Neuronal stem cell (in vitro differentiated cells): ENCODE measurements at regions not wholly inside any gene's neighbourhood (a gene's known extent, or its start where the extent isn't known, plus 50 kb on each side); places are given as distances from the start of the nearest gene placed in this dataset.

Experiments used
- DNase-seq: peaks from one replicate; pipeline ENCODE4 v3.0.0-alpha.2; 2013; ENCODE audit warnings: low spot score
- H2AFZ ChIP-seq: one replicate; pipeline ENCODE4 v1.6.1; 2013; ENCODE audit warnings: mild to moderate bottlenecking, low read length, inconsistent platforms
- H2AK5ac ChIP-seq: 2 replicates; pipeline ENCODE4 v1.6.1; 2013; ENCODE audit warnings: low read depth, mild to moderate bottlenecking, inconsistent platforms, low read length, moderate library complexity, mixed read lengths
- H2BK120ac ChIP-seq: 2 replicates; pipeline ENCODE4 v1.6.1; 2013; ENCODE audit warnings: low read depth, mild to moderate bottlenecking, inconsistent platforms, low read length, moderate library complexity, mixed read lengths
- H2BK12ac ChIP-seq: one replicate; pipeline ENCODE4 v1.6.1; 2013; ENCODE audit warnings: low read length, inconsistent platforms
- H2BK15ac ChIP-seq: 2 replicates; pipeline ENCODE4 v1.6.1; 2013; ENCODE audit warnings: mild to moderate bottlenecking, low read length, inconsistent platforms, mixed read lengths
- H2BK5ac ChIP-seq: one replicate; pipeline ENCODE4 v1.6.1; 2013; ENCODE audit warnings: inconsistent platforms, mild to moderate bottlenecking, low read length, moderate library complexity
- H3K14ac ChIP-seq: one replicate; pipeline ENCODE4 v1.6.1; 2013; ENCODE audit warnings: low read length, inconsistent platforms
- H3K18ac ChIP-seq: 2 replicates; pipeline ENCODE4 v1.6.1; 2013; ENCODE audit warnings: low read length, inconsistent platforms
- H3K23ac ChIP-seq: 2 replicates; pipeline ENCODE4 v1.6.1; 2013; ENCODE audit warnings: low read depth, mild to moderate bottlenecking, mixed read lengths, low read length, inconsistent platforms; ENCODE audit not compliant: poor library complexity
- H3K27ac ChIP-seq: replicated peaks from 3 replicates; pipeline ENCODE4 v1.5.1; 2013; ENCODE audit warnings: low read length, inconsistent platforms
- H3K27me3 ChIP-seq, 3 experiments: 2 replicates each; pipeline ENCODE4 v1.6.1; 2013; ENCODE audit warnings: low read length in 3 of 3, mild to moderate bottlenecking in 2 of 3, inconsistent platforms in 1 of 3, low read depth in 1 of 3, mixed read lengths in 1 of 3, moderate library complexity in 1 of 3; ENCODE audit not compliant: control insufficient read depth in 3 of 3, insufficient read depth in 3 of 3
- H3K36me3 ChIP-seq, 2 donors: replicated peaks in 1 of 2; 2 replicates each; pipeline ENCODE4 v1.6.1; 2013; ENCODE audit warnings: low read length in 2 of 2; ENCODE audit not compliant: control insufficient read depth in 2 of 2, insufficient read depth in 2 of 2
- H3K4ac ChIP-seq: 2 replicates; pipeline ENCODE4 v1.6.1; 2013; ENCODE audit warnings: inconsistent platforms, mild to moderate bottlenecking, low read length, moderate library complexity
- H3K4me1 ChIP-seq, 2 donors: 1 replicate in 1 of 2; 2 replicates in 1 of 2; pipeline ENCODE4 v1.6.1; 2013; ENCODE audit warnings: low read length in 2 of 2, low read depth in 1 of 2; ENCODE audit not compliant: control insufficient read depth in 2 of 2, insufficient read depth in 1 of 2
- H3K4me2 ChIP-seq: one replicate; pipeline ENCODE4 v1.6.1; 2013; ENCODE audit warnings: mild to moderate bottlenecking, low read length, inconsistent platforms; ENCODE audit not compliant: insufficient read depth, poor library complexity, severe bottlenecking
- H3K4me3 ChIP-seq, 2 donors: 2 replicates each; pipeline ENCODE4 v1.5.1; 2013; ENCODE audit warnings: low read length in 2 of 2, mild to moderate bottlenecking in 2 of 2, inconsistent platforms in 1 of 2, moderate library complexity in 1 of 2
- H3K79me1 ChIP-seq: one replicate; pipeline ENCODE4 v1.6.1; 2013; ENCODE audit warnings: low read depth, mild to moderate bottlenecking, inconsistent platforms, low read length, moderate library complexity
- H3K9ac ChIP-seq: one replicate; pipeline ENCODE4 v1.6.1; 2013; ENCODE audit warnings: mild to moderate bottlenecking, low read depth, low read length, inconsistent platforms; ENCODE audit not compliant: poor library complexity
- H3K9me3 ChIP-seq, 2 donors: replicated peaks in 1 of 2; 2 replicates each; pipeline versions ENCODE3 to v1.6.1; 2013; ENCODE audit warnings: low read length in 2 of 2, mild to moderate bottlenecking in 2 of 2, inconsistent platforms in 1 of 2, low read depth in 1 of 2, mixed read lengths in 1 of 2, moderate library complexity in 1 of 2; ENCODE audit not compliant: control insufficient read depth in 2 of 2, insufficient read depth in 1 of 2
- H4K8ac ChIP-seq: one replicate; pipeline ENCODE4 v1.6.1; 2013; ENCODE audit warnings: low read depth, mild to moderate bottlenecking, inconsistent platforms, low read length, moderate library complexity
- H4K91ac ChIP-seq: one replicate; pipeline ENCODE4 v1.6.1; 2013; ENCODE audit warnings: low read length, low read depth, mild to moderate bottlenecking, inconsistent platforms; ENCODE audit not compliant: poor library complexity
- WGBS, 2 donors: extraction: QIAGEN DNeasy Blood & Tissue Kit; methylation state at CpG; one replicate each; pipeline ENCODE4 v1.1.7; 2013; ENCODE audit warnings: missing lambda C conversion rate in 2 of 2, mixed read lengths in 1 of 2; ENCODE audit not compliant: insufficient read length in 2 of 2, insufficient replicate concordance in 1 of 2; ENCODE audit errors: extremely low coverage in 2 of 2; 5-methylcytosine and 5-hydroxymethylcytosine counted together

GRCh38 chr4:80145739-80146138 is 51.6 kb upstream of the PRDM8 start:
- no peak overlapping the region for H3K9ac ChIP-seq
- WGBS, 2 donors: no CpG with 5 or more reads among the region's 1 CpG

GRCh38 chr4:80144676-80145470 is 52.4 kb upstream of the PRDM8 start:
- no peaks in the 10 kb centered on the region for H3K36me3 ChIP-seq
- H3K4me1 ChIP-seq: no peaks in the 10 kb centered on the region
- H3K27me3 ChIP-seq: no peaks in the 10 kb centered on the region
- no peak overlapping the region for H3K14ac ChIP-seq
- H3K4me2 ChIP-seq: no peak overlapping the region
- no peak overlapping the region for H2BK12ac ChIP-seq
- no peak overlapping the region for H2BK15ac ChIP-seq
- no peaks in the 10 kb centered on the region for H3K79me1 ChIP-seq
- no peak overlapping the region for H2AK5ac ChIP-seq
- H3K18ac ChIP-seq: no peak overlapping the region
- no peak overlapping the region for H3K23ac ChIP-seq
- no peaks in the 10 kb centered on the region for H3K9me3 ChIP-seq
- H3K4me3 ChIP-seq: no peak overlapping the region
- H3K27ac ChIP-seq: no peak overlapping the region
- H3K4ac ChIP-seq: no peak overlapping the region
- no peak overlapping the region for H4K8ac ChIP-seq
- no peak overlapping the region for H3K9ac ChIP-seq
- H2AFZ ChIP-seq: no peak overlapping the region
- no peak overlapping the region for H2BK5ac ChIP-seq
- peak; percentile 2 for DNase-seq
- H4K91ac ChIP-seq: no peak overlapping the region
- no peak overlapping the region for H2BK120ac ChIP-seq

More at GRCh38 chr4:80145739-80146138, 51.6 kb upstream of the PRDM8 start:
- DNase-seq: no peak
- Histone ChIP-seq H2BK12ac (no peak overlapping the region), H2AFZ (no peak overlapping the region), H3K14ac (no peak overlapping the region), H2BK5ac (no peak overlapping the region), H2AK5ac (no peak overlapping the region), H4K91ac (no peak overlapping the region), H3K36me3 (no peaks in the 10 kb centered on the region), H2BK120ac (no peak overlapping the region), H3K27me3 (no peaks in the 10 kb centered on the region), H3K9me3 (no peaks in the 10 kb centered on the region), H3K79me1 (no peaks in the 10 kb centered on the region), H3K4ac (no peak overlapping the region), H3K27ac (no peak overlapping the region), H3K23ac (no peak overlapping the region), H4K8ac (no peak overlapping the region), H3K4me2 (no peak overlapping the region), H3K4me1 (no peaks in the 10 kb centered on the region), H3K4me3 (no peak overlapping the region), H2BK15ac (no peak overlapping the region), H3K18ac (no peak overlapping the region)

GRCh38 chr4:80143307-80143679 is 54.0 kb upstream of the PRDM8 start:
- no peak overlapping the region for H3K14ac ChIP-seq
- no peaks in the 10 kb centered on the region for H3K4me1 ChIP-seq
- H2BK5ac ChIP-seq: no peak overlapping the region
- no peak overlapping the region for H3K4ac ChIP-seq
- no peaks in the 10 kb centered on the region for H3K36me3 ChIP-seq
- H3K27me3 ChIP-seq: no peaks in the 10 kb centered on the region
- no peaks in the 10 kb centered on the region for H3K79me1 ChIP-seq
- no peak overlapping the region for H2AFZ ChIP-seq
- no peak overlapping the region for H4K91ac ChIP-seq
- H2BK12ac ChIP-seq: no peak overlapping the region
- H3K18ac ChIP-seq: no peak overlapping the region
- no peaks in the 10 kb centered on the region for H3K9me3 ChIP-seq
- H2BK15ac ChIP-seq: no peak overlapping the region
- H3K23ac ChIP-seq: no peak overlapping the region
- H2BK120ac ChIP-seq: no peak overlapping the region
- no peak overlapping the region for H3K9ac ChIP-seq
- H2AK5ac ChIP-seq: no peak overlapping the region
- H4K8ac ChIP-seq: no peak overlapping the region
- no peak for DNase-seq
- H3K4me2 ChIP-seq: no peak overlapping the region
- no CpG with 5 or more reads among the region's 1 CpG for WGBS, 2 donors
- no peak overlapping the region for H3K27ac ChIP-seq
- no peak overlapping the region for H3K4me3 ChIP-seq

- H3K27ac ChIP-seq: no peak overlapping the region
- H3K79me1 ChIP-seq: no peaks in the 10 kb centered on the region
- H3K14ac ChIP-seq: no peak overlapping the region
- H3K9me3 ChIP-seq: no peaks in the 10 kb centered on the region
- H2AK5ac ChIP-seq: no peak overlapping the region
- no peak overlapping the region for H3K9ac ChIP-seq
- H2BK5ac ChIP-seq: no peak overlapping the region
- no peak overlapping the region for H3K18ac ChIP-seq
- WGBS, 2 donors: no CpG with 5 or more reads among the region's 4 CpGs
- H3K23ac ChIP-seq: no peak overlapping the region
- no peak overlapping the region for H3K4me3 ChIP-seq
- H3K4ac ChIP-seq: no peak overlapping the region
- H2AFZ ChIP-seq: no peak overlapping the region
- no peak overlapping the region for H4K91ac ChIP-seq
- H3K36me3 ChIP-seq: no peaks in the 10 kb centered on the region
- no peak overlapping the region for H4K8ac ChIP-seq
- no peak overlapping the region for H2BK12ac ChIP-seq
- H3K27me3 ChIP-seq: no peaks in the 10 kb centered on the region
- H2BK120ac ChIP-seq: no peak overlapping the region
- no peak overlapping the region for H3K4me2 ChIP-seq
- DNase-seq: no peak
- H2BK15ac ChIP-seq: no peak overlapping the region
- H3K4me1 ChIP-seq: no peaks in the 10 kb centered on the region
Observed at GRCh38 chr4:80142394-80143306, 54.7 kb upstream of the PRDM8 start.
